Effector memory CD8-positive, alpha-beta T cell (primary cell): ENCODE measurements at regions not wholly inside any gene's neighbourhood (a gene's known extent, or its start where the extent isn't known, plus 50 kb on each side); places are given as distances from the start of the nearest gene placed in this dataset.

Experiments
- ATAC-seq: fragments of 150-1000 bp; cut with Tn5 transposase; replicated peaks from 2 replicates; pipeline ENCODE4 v1.10.0; 2021; ENCODE audit warnings: mild to moderate bottlenecking, moderate library complexity
- DNase-seq, 3 experiments: peaks; one replicate each; pipeline ENCODE4 v3.0.0; 2021
- H3K27ac Mint-ChIP-seq, 2 donors: one replicate each; pipeline ENCODE4 v1.8.0; 2022; ENCODE audit warnings: mild to moderate bottlenecking in 2 of 2, mixed read lengths in 2 of 2, moderate library complexity in 2 of 2
- H3K27me3 Mint-ChIP-seq, 2 donors: one replicate each; pipeline ENCODE4 v1.8.0; 2022; ENCODE audit warnings: mixed read lengths in 2 of 2
- H3K36me3 Mint-ChIP-seq: one replicate; pipeline ENCODE4 v1.8.0; 2022; ENCODE audit warnings: mild to moderate bottlenecking, moderate library complexity, mixed read lengths; ENCODE audit not compliant: insufficient read depth
- H3K4me1 Mint-ChIP-seq, 2 donors: one replicate each; pipeline ENCODE4 v1.8.0; 2022; ENCODE audit warnings: low read depth in 2 of 2, mixed read lengths in 2 of 2
- H3K4me3 Mint-ChIP-seq, 2 donors: one replicate each; pipeline ENCODE4 v1.8.0; 2022; ENCODE audit warnings: mild to moderate bottlenecking in 2 of 2, mixed read lengths in 2 of 2, moderate library complexity in 2 of 2
- H3K9me3 Mint-ChIP-seq, 2 donors: one replicate each; pipeline ENCODE4 v1.8.0; 2022; ENCODE audit warnings: mixed read lengths in 2 of 2

DNA sequence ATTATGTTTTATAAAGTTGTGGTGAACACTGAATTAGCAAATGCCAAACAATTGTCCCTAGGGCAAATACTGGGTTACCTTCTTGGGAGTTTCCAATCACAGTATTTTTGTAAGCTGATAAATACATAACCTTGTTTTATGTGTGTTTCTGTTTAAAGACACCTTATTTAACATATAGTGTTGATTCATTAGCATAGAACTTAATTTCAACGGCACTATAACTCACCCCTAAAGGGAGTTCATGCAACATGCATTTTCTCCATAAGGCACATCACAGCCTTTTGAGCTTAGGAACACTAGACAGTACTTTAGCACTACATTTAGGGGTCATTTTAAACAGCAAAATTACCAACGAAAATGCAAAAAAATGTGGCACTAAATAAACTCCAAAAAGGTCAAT is 74.2 kb upstream of the TYRP1 start:
- Mint-ChIP-seq H3K27me3 (no peaks in the 10 kb centered on the region), H3K27ac (no peak overlapping the region), H3K4me1 (no peaks in the 10 kb centered on the region), H3K9me3 (peaks cover 5 to 16% of the 10 kb centered on the region in 2 donors), H3K36me3 (no peaks in the 10 kb centered on the region), H3K4me3 (no peak overlapping the region)
- no peak for DNase-seq
- no peak for ATAC-seq

DNA sequence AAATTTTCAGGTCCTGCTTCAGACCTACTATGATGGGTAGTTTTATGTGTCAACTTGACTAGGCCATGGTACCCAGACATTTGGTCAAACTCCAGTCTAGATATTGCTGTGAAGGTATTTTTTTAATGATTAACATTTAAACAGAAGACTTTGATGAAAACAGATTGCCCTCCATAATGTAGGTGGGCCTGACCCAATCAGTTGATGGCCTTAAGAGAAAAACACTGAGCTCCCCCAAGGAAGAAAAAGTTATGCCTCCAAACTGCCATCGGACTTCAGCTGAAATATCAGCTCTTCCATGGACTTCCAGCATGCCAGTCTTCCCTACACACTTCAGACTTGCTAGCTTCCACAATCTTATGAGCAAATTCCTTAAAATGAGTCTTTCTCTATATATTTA is 67.3 kb upstream of the TYRP1 start:
- peaks cover 19 to 21% of the 10 kb centered on the region in 2 donors for H3K9me3 Mint-ChIP-seq
- DNase-seq (no peak), ATAC-seq (no peak)
- no peak overlapping the region for H3K4me3 Mint-ChIP-seq
- no peaks in the 10 kb centered on the region for H3K4me1 Mint-ChIP-seq
- no peaks in the 10 kb centered on the region for H3K27me3 Mint-ChIP-seq
- no peaks in the 10 kb centered on the region for H3K36me3 Mint-ChIP-seq
- no peak overlapping the region for H3K27ac Mint-ChIP-seq

- H3K4me3 Mint-ChIP-seq = no peak overlapping the region
- peaks cover 19 to 24% of the 10 kb centered on the region in 2 donors for H3K9me3 Mint-ChIP-seq
- H3K27ac Mint-ChIP-seq = no peak overlapping the region
- DNase-seq (no peak), ATAC-seq (no peak)
- H3K27me3 Mint-ChIP-seq = no peaks in the 10 kb centered on the region
- no peaks in the 10 kb centered on the region for H3K4me1 Mint-ChIP-seq
- no peaks in the 10 kb centered on the region for H3K36me3 Mint-ChIP-seq
These were observed 66.1 kb upstream of the TYRP1 start for GRCh38 chr9:12627096-12627495.

DNA sequence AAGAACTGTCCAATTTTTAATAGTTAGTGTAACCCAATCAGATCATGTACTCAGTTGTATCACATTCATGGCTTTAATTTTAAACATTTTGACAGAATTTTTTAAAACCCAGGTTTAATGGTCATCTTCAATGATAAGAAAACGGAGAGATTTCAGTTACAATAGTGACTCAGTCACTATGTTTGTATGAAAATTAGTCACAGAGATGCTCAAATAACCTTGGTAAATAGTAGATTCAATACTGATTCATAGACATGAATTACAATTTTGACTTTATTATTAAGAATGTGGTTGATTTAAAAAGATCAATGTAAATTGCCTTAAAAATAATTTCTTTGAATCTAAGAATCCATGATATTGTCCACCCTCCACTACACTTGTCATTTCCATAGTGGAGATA is 64.6 kb upstream of the TYRP1 start:
- H3K27ac Mint-ChIP-seq = no peak overlapping the region
- DNase-seq (no peak), ATAC-seq (no peak)
- no peaks in the 10 kb centered on the region for H3K4me1 Mint-ChIP-seq
- no peaks in the 10 kb centered on the region for H3K27me3 Mint-ChIP-seq
- peaks cover 17 to 24% of the 10 kb centered on the region in 2 donors for H3K9me3 Mint-ChIP-seq
- no peak overlapping the region for H3K4me3 Mint-ChIP-seq
- no peaks in the 10 kb centered on the region for H3K36me3 Mint-ChIP-seq

GRCh38 chr9:12629067-12629466 is 64.1 kb upstream of the TYRP1 start:
- H3K27ac Mint-ChIP-seq = no peak overlapping the region
- no peak for ATAC-seq
- no peaks in the 10 kb centered on the region for H3K4me1 Mint-ChIP-seq
- peaks cover 17 to 24% of the 10 kb centered on the region in 2 donors for H3K9me3 Mint-ChIP-seq
- H3K27me3 Mint-ChIP-seq = no peaks in the 10 kb centered on the region
- no peak overlapping the region for H3K4me3 Mint-ChIP-seq
- no peak for DNase-seq
- H3K36me3 Mint-ChIP-seq = no peaks in the 10 kb centered on the region

DNA sequence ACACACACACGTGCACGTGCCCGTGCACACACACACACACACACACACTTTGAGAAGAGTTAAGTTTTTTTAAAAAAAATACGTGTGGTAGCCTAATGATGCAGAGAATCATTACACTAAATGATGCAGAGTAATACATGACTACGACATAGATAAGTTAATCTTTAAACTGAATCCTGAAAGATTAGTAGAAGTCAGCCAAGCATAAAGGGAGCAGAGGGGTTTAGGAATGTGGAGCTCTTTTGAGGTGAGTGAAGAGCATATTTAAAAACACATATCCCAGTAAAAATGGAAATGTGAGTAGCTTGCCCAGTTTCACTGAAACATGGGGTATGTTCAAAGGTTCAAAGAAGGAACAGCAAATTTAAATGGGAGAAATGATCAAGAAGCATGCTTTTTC is 61.3 kb upstream of the TYRP1 start:
- Mint-ChIP-seq H3K4me3 (no peak overlapping the region), H3K27me3 (no peaks in the 10 kb centered on the region), H3K36me3 (no peaks in the 10 kb centered on the region), H3K27ac (no peak overlapping the region), H3K9me3 (peaks cover 27 to 29% of the 10 kb centered on the region in 2 donors), H3K4me1 (no peaks in the 10 kb centered on the region)
- no peak for ATAC-seq
- no peak for DNase-seq

GRCh38 chr9:12633016-12633765 is 60.0 kb upstream of the TYRP1 start:
- Mint-ChIP-seq H3K4me3 (no peak overlapping the region), H3K9me3 (peaks cover 23 to 25% of the 10 kb centered on the region in 2 donors), H3K36me3 (no peaks in the 10 kb centered on the region), H3K4me1 (no peaks in the 10 kb centered on the region), H3K27me3 (no peaks in the 10 kb centered on the region), H3K27ac (no peak overlapping the region)
- DNase-seq (no peak), ATAC-seq (no peak)

- no peak for DNase-seq
- Mint-ChIP-seq H3K27ac (no peak overlapping the region), H3K36me3 (no peaks in the 10 kb centered on the region), H3K27me3 (no peaks in the 10 kb centered on the region), H3K4me1 (no peaks in the 10 kb centered on the region), H3K9me3 (peaks cover 10 to 13% of the 10 kb centered on the region in 2 donors), H3K4me3 (no peak overlapping the region)
- no peak for ATAC-seq
These were observed 53.1 kb upstream of the TYRP1 start for GRCh38 chr9:12640016-12640587.

- Mint-ChIP-seq H3K4me1 (no peaks in the 10 kb centered on the region), H3K9me3 (peaks cover 9 to 11% of the 10 kb centered on the region in 2 donors), H3K4me3 (no peak overlapping the region), H3K27ac (no peak overlapping the region), H3K27me3 (no peaks in the 10 kb centered on the region), H3K36me3 (no peaks in the 10 kb centered on the region)
- no peak for ATAC-seq
- DNase-seq = no peak
These were observed 52.1 kb upstream of the TYRP1 start for GRCh38 chr9:12640866-12641636.
